Activated CD4-positive, alpha-beta T cell treated with anti-CD3 and anti-CD28 coated beads for 4 hours (primary cell): ENCODE measurements at regions not wholly inside any gene's neighbourhood (a gene's known extent, or its start where the extent isn't known, plus 50 kb on each side); places are given as distances from the start of the nearest gene placed in this dataset.
"Not testable (repeated sequence)": the region's sequence is repeated elsewhere in the genome, so short reads cannot be mapped to it uniquely, and the experiment has no call there.

Experiments used
- DNase-seq, 2 donors: peaks; one replicate each; pipeline ENCODE4 v3.0.0-alpha.2; 2020

DNA sequence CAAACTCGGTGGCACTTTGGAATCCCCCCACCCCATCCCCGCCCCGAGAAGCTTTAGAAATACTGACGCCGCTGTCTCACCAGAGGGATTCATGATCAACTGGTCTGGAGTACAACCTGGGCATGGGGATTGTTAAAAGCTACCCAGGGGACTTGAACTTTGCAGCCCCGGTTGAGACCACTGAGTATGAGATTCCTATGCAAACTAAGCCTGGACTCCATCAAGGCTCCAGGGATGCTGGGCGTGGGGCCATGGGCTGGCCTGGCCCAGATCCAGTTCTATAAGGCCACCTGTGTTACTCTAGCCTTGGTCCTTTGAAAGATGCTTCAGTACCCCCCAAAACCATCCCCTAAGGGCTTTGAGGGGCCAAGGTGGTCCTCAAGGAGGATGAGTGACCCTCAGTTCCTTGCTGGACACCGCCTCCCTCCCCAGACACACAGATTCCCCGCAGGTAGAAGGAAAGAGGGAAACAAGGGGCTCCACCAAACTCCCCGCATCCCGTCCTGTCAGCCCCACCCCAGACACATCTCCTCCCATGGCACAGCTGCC lies 68.5 kb downstream of the MRPL36 start:
- no peak for DNase-seq

DNA sequence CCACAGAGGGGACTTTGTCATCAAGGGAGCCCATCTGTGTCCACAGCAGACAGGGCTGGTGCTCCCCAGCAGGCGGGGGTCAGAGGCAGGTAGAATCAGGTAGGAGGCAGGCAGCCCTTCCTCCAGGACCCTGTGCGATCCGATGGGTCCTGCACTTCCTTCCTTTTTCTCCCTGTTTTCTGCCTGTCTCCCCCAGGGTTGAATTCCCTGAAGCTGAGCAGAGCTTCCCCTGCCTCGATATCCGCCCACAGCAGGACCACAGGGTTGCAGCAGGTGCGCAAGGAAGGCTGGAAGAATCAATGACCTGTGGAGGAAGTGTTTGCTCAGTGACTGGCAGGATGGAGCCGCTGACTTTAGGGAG lies 69.2 kb downstream of the MRPL36 start:
- no peak for DNase-seq

DNA sequence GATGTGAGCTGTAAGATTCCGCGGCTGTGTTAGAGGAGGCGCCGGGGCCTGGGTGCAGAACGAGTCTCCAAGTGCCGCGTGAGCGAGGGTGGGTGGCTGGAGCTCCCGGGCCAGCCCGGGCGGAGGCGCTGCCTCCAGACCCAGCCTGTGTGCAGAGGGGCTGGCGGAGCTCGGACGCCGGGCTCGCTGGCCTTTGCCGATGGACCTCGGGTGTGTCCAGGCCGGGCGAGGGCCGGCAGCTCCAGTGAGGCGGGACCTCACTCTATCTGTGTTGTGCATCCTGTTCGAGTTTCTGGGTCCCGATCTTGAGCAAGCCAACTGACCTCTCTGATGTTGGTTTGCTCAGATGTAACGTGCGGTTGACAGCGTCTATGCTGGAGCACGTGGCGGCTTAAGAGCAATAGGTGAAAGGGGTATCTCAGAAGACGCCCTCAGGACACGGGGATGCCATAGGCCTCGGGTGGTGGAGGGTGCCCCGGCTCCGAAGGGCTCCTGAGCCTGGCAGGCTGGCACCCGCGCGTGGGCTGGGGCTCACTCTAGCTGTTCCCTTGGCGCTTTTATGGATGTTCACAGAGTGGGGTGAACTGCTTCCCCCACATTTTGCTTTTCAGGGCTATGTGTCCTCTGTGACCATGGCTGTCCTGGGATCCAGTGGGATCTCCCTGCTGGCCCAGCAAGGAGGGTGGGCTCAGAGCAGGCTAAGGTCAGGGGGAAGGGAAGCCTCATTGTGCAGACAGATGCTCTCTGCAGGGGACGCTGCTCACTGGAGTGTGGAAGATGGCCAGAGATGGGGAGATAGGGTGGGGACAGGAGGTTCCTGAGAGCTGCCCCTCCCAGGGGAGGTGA lies 69.8 kb downstream of the MRPL36 start:
- DNase-seq, result no peak

- no peak for DNase-seq
Observed at GRCh38 chr5:1728846-1729245, 70.8 kb downstream of the MRPL36 start.

- DNase-seq, result no peak
Observed at GRCh38 chr5:1727571-1727970, 72.1 kb downstream of the MRPL36 start.

- no peak for DNase-seq
Observed at GRCh38 chr5:1726956-1727355, 72.7 kb downstream of the MRPL36 start.

DNA sequence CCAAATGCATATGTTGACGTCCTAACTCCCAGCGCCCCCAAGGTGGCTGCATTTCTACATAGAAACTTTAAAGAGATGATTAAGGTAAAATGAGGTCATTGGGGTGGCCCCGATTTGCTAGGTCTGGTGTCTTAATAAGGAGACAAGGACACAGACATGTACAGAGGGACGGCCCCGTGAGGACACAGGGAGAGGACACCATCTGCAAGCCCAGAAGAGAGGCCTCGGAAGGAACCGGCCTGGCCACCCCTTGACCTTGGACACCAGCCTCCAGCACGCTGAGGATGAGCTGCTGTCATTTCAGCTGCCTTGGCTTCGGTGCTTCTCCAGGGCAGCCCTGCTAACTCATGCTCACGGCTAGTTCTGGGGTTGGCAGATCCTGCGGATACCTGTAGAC lies 73.2 kb downstream of the MRPL36 start:
- no peak for DNase-seq

GRCh38 chr5:1725641-1726468 lies 73.8 kb downstream of the MRPL36 start:
- no peak for DNase-seq

DNA sequence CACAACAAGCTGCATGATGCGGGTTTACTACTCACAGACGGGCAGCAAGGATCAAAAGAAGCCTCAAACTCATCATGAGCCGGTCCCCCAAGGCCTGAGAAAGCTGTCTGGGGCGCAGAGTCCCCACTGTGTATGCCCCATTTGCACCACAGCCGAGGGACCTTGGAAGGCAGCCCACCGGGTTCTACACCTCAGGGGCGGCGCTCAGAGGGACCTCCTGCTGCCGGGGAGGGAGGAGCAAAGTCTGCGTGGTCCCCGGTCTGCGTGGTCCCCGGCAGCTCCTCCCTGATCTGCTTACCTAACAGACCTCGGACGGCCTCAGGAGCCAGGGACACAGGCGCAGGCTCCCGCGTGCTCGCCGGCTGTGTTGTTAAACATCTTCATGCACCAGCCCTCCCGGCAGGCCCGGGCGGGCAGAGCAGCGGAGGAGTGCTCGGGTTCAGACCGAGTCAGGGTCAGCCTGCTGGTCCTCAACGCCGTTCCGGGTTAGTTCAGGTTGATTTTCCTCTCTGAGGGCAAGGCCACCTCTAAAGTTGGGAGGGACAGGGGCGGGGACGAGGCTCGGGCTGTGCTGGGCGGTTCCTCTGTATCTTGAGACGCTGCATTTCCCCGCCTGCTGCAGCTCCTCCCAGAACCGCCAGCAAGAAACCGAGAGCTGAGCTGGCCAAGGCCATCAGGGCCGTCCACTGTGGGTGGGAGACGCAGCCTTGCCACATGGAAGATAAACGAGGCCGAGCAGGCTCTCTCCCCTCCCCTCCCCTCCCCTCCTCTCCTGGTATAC lies 74.6 kb downstream of the MRPL36 start:
- DNase-seq, result no peak

GRCh38 chr5:1723957-1724821 lies 75.4 kb downstream of the MRPL36 start:
- DNase-seq, result no peak

GRCh38 chr5:1723476-1723875 lies 76.2 kb downstream of the MRPL36 start:
- DNase-seq, result no peak

DNA sequence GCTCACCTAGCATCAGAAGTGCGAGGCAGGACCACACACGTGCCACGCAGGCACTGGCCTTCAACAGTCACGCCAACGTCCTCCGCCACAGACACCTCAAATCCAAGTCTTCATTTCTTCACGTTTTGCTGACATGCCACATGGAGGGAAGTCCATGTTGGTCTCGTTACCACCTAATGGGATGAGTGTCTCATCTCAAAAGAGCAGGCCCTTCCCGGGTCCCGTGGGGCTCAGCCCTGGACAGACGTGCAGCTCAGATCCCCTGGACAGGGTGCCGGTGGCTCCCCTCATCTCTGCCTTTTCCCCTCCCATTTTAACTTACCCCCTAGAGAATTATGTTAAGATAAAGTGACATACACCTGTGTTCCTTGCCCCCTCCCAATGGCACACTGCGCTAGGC lies 76.8 kb downstream of the MRPL36 start:
- no peak for DNase-seq

- DNase-seq, result no peak
Observed at GRCh38 chr5:1720396-1721110, 79.1 kb downstream of the MRPL36 start.

GRCh38 chr5:1719860-1720259 lies 79.8 kb downstream of the MRPL36 start:
- no peak for DNase-seq

- no peak for DNase-seq
Observed at GRCh38 chr5:1718669-1719068, 81.0 kb downstream of the MRPL36 start.

DNA sequence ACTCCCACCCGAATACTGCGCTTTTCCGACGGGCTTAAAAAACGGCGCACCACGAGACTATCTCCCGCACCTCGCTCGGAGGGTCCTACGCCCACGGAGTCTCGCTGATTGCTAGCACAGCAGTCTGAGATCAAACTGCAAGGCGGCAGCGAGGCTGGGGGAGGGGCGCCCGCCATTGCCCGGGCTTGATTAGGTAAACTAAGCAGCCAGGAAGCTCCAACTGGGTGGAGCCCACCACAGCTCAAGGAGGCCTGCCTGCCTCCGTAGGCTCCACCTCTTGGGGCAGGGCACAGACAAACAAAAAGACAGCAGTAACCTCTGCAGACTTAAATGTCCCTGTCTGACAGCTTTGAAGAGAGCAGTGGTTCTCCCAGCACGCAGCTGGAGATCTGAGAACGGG lies 89.5 kb downstream of the MRPL36 start:
- not testable (repeated sequence) for DNase-seq

GRCh38 chr5:1709171-1709803 lies 90.3 kb downstream of the MRPL36 start:
- DNase-seq, result no peak

DNA sequence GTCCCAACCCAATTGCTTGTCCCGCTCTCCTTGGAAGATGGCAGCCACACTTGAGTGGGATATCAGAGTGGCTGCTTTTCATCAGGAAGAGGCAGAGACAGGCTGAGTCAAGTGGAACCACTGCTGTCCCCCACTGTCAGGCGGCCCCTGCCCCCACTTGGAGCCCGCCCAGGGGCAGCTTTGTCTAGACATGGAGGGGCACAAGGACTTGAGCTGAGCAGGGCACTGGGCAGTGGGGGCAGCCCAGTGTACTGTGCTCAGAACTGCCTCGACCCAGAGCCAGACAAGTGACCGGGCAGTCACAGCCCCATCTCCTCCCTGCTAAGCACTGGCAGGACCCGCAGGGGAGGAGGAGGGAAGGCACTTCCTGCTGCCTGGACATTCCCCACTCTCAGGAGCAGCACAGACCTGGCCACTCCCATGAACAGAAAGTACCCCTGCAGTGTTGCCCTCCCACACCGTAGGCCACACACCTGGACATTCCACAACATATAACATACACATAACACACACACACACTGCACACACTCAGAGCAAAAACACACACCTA lies 91.0 kb downstream of the MRPL36 start:
- no peak for DNase-seq

DNA sequence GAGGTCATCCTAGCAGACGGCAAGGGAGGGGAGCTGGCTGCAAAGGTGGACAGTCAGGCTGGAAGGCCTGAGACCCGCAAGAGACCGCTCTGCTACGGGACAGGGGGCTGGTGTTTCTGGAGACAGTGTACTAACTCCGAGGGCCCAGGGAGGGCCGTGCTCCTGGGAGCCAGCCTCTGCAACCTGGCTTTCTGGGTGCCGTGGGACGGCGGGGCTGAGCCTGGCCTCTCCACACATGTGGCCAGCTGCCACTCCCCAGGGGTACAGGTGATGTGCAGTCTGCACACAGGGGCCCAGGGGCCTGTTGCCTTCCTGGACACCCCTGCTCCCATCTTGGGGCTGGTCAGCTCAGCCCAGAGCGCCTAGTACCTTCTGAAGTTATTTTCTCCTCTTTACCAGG lies 92.2 kb downstream of the MRPL36 start:
- no peak for DNase-seq

GRCh38 chr5:1706428-1706827 lies 93.2 kb downstream of the MRPL36 start:
- DNase-seq, result no peak

- no peak for DNase-seq
Observed at GRCh38 chr5:1706021-1706420, 93.6 kb downstream of the MRPL36 start.
